GM12891 (cell line): ENCODE measurements at regions not wholly inside any gene's neighbourhood (a gene's known extent, or its start where the extent isn't known, plus 50 kb on each side); places are given as distances from the start of the nearest gene placed in this dataset.

ENCODE experiments used
- DNase-seq: peaks from one replicate; pipeline ENCODE4 v3.0.0; 2011; ENCODE audit warnings: low spot score; ENCODE audit not compliant: insufficient read length
- FAIRE-seq: peaks from 2 replicates; lab custom pipeline; 2011; peaks lifted over from hg19 to GRCh38; lab: Jason Lieb, UNC
- PAX5 ChIP-seq: IDR thresholded peaks from 2 replicates; pipeline ENCODE4 v1.6.1; 2011; ENCODE audit warnings: low read length, moderate library complexity, mild to moderate bottlenecking; ENCODE audit not compliant: insufficient read depth, severe bottlenecking
- POLR2A ChIP-seq: IDR thresholded peaks from 2 replicates; pipeline ENCODE4 v1.6.1; 2011; ENCODE audit warnings: low read depth, low read length, control low read depth
- POLR2AphosphoS5 ChIP-seq: IDR thresholded peaks from 2 replicates; pipeline ENCODE4 v1.6.1; 2011; ENCODE audit warnings: low read depth, low read length, control low read depth
- POU2F2 ChIP-seq: IDR thresholded peaks from 2 replicates; pipeline ENCODE4 v1.6.1; 2011; ENCODE audit warnings: low read depth, mild to moderate bottlenecking, control low read depth, low read length, moderate library complexity
- SPI1 ChIP-seq: IDR thresholded peaks from 2 replicates; pipeline ENCODE4 v1.6.1; 2011; ENCODE audit warnings: low read depth, low read length, control low read depth
- TAF1 ChIP-seq: IDR thresholded peaks from 2 replicates; pipeline ENCODE4 v1.6.1; 2011; ENCODE audit warnings: low read depth, low read length, control low read depth

- FAIRE-seq (no peak), DNase-seq (no peak)
- no peak for TF ChIP-seq SPI1
- no peak for TF ChIP-seq POLR2AphosphoS5
- no peak for TF ChIP-seq POLR2A
- TF ChIP-seq TAF1: no peak
- no peak for TF ChIP-seq PAX5
- TF ChIP-seq POU2F2: no peak
These were observed 146.4 kb downstream of the CHD9NB start for GRCh38 chr16:52906281-52906680.

- TF ChIP-seq POU2F2: no peak
- TF ChIP-seq SPI1: no peak
- no peak for TF ChIP-seq POLR2A
- TF ChIP-seq PAX5: no peak
- no peak for TF ChIP-seq TAF1
- TF ChIP-seq POLR2AphosphoS5: no peak
- DNase-seq (no peak), FAIRE-seq (no peak)
These were observed 156.1 kb downstream of the CHD9NB start for GRCh38 chr16:52896478-52897164.

DNA sequence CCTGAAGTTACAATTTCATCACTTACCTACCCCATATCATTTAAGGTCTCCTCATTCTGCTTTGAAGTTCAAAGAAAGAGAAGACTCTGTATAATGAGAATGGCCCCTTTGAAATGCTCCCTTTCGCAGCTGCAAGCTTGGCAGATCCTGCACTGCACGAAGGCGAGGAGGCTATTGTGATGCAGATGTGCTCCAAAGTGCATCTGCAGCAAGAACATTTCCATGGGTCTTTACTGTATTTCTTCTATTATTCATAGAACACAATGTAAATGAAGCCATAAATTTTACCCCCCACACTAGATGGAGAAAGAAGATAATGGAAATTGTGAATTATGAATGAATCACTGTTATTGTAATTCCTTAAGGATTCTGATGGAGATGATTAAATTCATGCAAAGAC is 178.7 kb downstream of the CHD9NB start:
- no peak for FAIRE-seq
- DNase-seq: no peak
- TF ChIP-seq POLR2AphosphoS5 (no peak), SPI1 (no peak), POLR2A (no peak), POU2F2 (no peak), TAF1 (no peak)

DNA sequence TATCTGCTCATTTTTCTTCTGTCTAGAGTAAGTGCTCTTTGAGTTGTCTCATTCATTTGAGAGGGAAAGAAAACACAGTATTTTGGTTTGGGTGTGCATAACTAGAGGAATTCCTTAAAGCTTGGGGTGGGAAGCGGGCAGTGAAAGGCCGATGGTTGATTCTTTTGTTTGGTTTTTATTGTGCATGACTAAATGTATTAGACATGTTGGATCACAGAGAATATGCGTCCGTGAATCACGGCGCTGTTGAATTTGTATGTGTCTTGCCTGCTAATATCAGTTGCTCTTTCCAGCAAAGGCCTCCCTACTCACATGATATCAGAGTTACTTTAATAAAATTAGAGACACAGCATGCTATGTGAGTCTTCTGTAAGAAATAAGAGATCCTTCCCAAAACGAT is 180.0 kb downstream of the CHD9NB start:
- no peak for FAIRE-seq
- no peak for TF ChIP-seq POLR2A
- TF ChIP-seq POLR2AphosphoS5: no peak
- TF ChIP-seq TAF1: no peak
- TF ChIP-seq SPI1: no peak
- TF ChIP-seq PAX5: no peak
- TF ChIP-seq POU2F2: no peak
- no peak for DNase-seq

- FAIRE-seq (no peak), DNase-seq (no peak)
- no peak for TF ChIP-seq POLR2A
- TF ChIP-seq SPI1: no peak
- no peak for TF ChIP-seq PAX5
- no peak for TF ChIP-seq POU2F2
- no peak for TF ChIP-seq TAF1
- TF ChIP-seq POLR2AphosphoS5: no peak
These were observed 181.2 kb downstream of the CHD9NB start for GRCh38 chr16:52871481-52871880.

- TF ChIP-seq SPI1: no peak
- TF ChIP-seq TAF1: no peak
- TF ChIP-seq PAX5: no peak
- TF ChIP-seq POLR2AphosphoS5: no peak
- no peak for TF ChIP-seq POLR2A
- no peak for TF ChIP-seq POU2F2
- DNase-seq (no peak), FAIRE-seq (no peak)
These were observed 183.5 kb downstream of the CHD9NB start for GRCh38 chr16:52869243-52869642.

DNA sequence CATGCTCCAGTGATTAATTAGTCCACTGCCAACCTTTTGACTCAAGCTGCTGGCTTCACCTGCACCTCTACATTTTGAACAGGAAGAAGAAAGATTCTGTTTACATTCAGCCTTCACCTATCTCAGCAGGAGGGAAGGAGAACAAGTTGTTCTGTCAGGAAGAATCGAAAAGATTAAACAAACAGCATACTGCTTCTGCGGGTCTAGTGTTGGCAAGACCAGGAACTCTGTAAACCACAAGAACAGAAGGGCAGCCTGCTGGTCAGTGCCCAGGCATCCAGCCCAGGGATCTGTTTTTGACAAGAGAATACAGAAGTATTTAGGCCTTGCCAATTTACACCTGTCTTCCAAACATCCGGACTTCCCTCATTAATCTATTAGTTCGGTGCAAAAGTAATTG is 189.7 kb downstream of the CHD9NB start:
- FAIRE-seq (no peak), DNase-seq (no peak)
- TF ChIP-seq POLR2A (no peak), POU2F2 (no peak), PAX5 (no peak), TAF1 (no peak), POLR2AphosphoS5 (no peak), SPI1 (no peak)

DNA sequence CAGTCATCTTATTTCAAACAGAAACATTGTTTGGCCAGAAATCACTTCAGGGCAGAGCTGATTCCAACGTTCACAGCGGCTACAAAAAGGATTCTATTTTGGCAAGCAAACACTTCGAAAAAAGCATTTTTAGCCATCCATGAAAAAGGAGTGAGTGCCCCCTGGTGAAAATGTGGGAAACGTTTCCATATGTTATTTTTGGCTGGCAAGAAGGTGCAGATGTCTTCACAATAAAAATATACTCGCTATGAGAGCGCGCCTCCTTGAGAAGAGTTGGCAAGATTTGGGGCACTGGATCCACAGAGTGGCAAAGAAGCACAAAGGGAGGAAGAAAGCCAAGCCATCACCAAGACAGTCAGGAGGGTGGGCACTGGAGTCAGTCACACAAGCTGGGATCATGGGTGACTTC is 191.1 kb downstream of the CHD9NB start:
- no peak for DNase-seq
- FAIRE-seq: no peak
- no peak for TF ChIP-seq POLR2AphosphoS5
- no peak for TF ChIP-seq POU2F2
- TF ChIP-seq POLR2A: no peak
- no peak for TF ChIP-seq SPI1
- TF ChIP-seq TAF1: no peak
- TF ChIP-seq PAX5: no peak

DNA sequence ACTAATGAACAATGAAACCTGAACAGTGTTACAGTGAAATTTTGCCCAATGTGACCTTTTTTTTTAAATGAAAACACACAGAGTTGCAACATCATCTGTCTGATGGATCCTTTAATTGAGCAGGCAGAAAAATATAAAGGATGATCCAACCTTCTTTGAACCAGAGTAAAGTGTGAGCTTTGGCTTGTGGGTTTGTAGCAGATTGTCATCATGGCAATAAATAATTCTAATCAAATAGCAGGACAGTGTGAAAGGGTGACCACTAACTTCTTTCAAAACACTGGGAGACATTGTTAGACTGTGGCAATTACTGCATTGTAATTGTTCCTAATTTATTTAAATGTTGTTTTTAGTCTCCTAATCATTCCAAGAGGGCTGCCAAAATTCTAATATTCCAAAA is 197.2 kb downstream of the CHD9NB start:
- DNase-seq (no peak), FAIRE-seq (no peak)
- TF ChIP-seq POU2F2 (no peak), PAX5 (no peak), POLR2AphosphoS5 (no peak), SPI1 (no peak)

DNA sequence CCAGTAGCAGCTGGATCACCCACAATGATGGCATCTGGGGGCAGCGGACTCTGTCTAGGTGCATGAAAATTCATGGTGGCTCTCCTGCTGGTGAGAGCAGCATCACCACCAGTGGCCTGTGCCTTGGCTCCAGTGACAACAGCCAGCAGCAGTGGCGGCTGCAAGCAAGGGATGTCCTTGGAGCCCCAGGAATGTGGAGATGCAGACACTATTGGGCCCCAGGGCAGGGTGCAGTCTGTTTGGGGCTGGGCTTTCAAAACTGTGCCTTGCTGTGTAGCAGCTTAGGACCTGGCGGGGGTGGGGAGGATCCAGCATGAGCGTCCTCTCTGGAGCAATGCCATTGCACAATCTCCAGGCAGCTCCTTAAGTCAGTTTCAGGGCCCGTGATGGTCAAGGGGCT is 199.7 kb downstream of the CHD9NB start:
- no peak for TF ChIP-seq SPI1
- no peak for TF ChIP-seq POU2F2
- TF ChIP-seq POLR2AphosphoS5: no peak
- no peak for TF ChIP-seq POLR2A
- TF ChIP-seq TAF1: no peak
- TF ChIP-seq PAX5: no peak
- no peak for DNase-seq
- no peak for FAIRE-seq
